ENCODE measurements at regions not wholly inside any gene's neighbourhood (a gene's known extent, or its start where the extent isn't known, plus 50 kb on each side); places are given as distances from the start of the nearest gene placed in this dataset.

- TF ChIP-seq CTCF (IDR thresholded peaks at IDR 0.05), result no peak
- no peak for TF ChIP-seq POLR2AphosphoS5 (IDR thresholded peaks at IDR 0.05; ENCODE audit: low read depth, low read length)
- TF ChIP-seq REST (IDR thresholded peaks at IDR 0.05; ENCODE audit: insufficient read depth in 1 of 2, low read depth in 2 of 2, low read length in 1 of 2), result no peak
- no peak for TF ChIP-seq TCF7L2 (IDR thresholded peaks at IDR 0.05; ENCODE audit: low read depth, low read length)
Measured at GRCh38 chr4:111717921-111718320, 427.3 kb upstream of the FAM241A start.
